Neural cell (in vitro differentiated cells): ENCODE measurements at regions not wholly inside any gene's neighbourhood (a gene's known extent, or its start where the extent isn't known, plus 50 kb on each side); places are given as distances from the start of the nearest gene placed in this dataset.

ENCODE experiments used
- CTCF ChIP-seq: fragments of 450-650 bp; IDR thresholded peaks from 2 replicates; pipeline ENCODE4 v1.5.1; 2014; ENCODE audit warnings: antibody characterized with exemption, mild to moderate bottlenecking, moderate library complexity; ENCODE audit not compliant: poor library complexity, severe bottlenecking
- EP300 ChIP-seq: fragments of 450-650 bp; conservative IDR thresholded peaks from 2 replicates; pipeline ENCODE4 v1.6.1; 2014; ENCODE audit warnings: antibody characterized with exemption, mild to moderate bottlenecking, moderate library complexity; ENCODE audit not compliant: poor library complexity, severe bottlenecking
- EZH2 ChIP-seq: fragments of 200-600, 300-800 bp; shearing (Covaris generic), sonication (generic); IDR thresholded peaks from 2 replicates; pipeline ENCODE4 v1.6.1; 2014; ENCODE audit warnings: antibody characterized with exemption, low read length, borderline replicate concordance, mild to moderate bottlenecking; ENCODE audit not compliant: insufficient read depth, poor library complexity, severe bottlenecking
- MXI1 ChIP-seq: fragments of 450-650 bp; conservative IDR thresholded peaks from 2 replicates; pipeline ENCODE4 v1.6.1; 2014; ENCODE audit warnings: antibody characterized with exemption, mild to moderate bottlenecking; ENCODE audit not compliant: poor library complexity, severe bottlenecking
- POLR2AphosphoS5 ChIP-seq: IDR thresholded peaks from 2 replicates; pipeline ENCODE4 v1.6.1; 2012
- RAD21 ChIP-seq: fragments of 450-650 bp; conservative IDR thresholded peaks from 2 replicates; pipeline ENCODE4 v1.6.1; 2014; ENCODE audit warnings: antibody characterized with exemption, mild to moderate bottlenecking, moderate library complexity
- SMC3 ChIP-seq: fragments of 450-650 bp; conservative IDR thresholded peaks from 2 replicates; pipeline ENCODE4 v1.6.1; 2014; ENCODE audit warnings: antibody characterized with exemption, mild to moderate bottlenecking, moderate library complexity; ENCODE audit not compliant: poor library complexity
- TAF1 ChIP-seq: IDR thresholded peaks from 2 replicates; pipeline ENCODE4 v1.6.1; 2012; ENCODE audit warnings: low read depth
- TF ChIP-seq, protein P1 (sequence below): IDR thresholded peaks from 2 replicates; pipeline ENCODE4 v1.6.1; 2012; ENCODE audit warnings: borderline replicate concordance

- TF ChIP-seq CTCF (no peak), EZH2 (no peak), RAD21 (no peak), TAF1 (no peak), MXI1 (no peak), EP300 (no peak), POLR2AphosphoS5 (no peak), SMC3 (no peak)
- TF ChIP-seq, protein P1, sequence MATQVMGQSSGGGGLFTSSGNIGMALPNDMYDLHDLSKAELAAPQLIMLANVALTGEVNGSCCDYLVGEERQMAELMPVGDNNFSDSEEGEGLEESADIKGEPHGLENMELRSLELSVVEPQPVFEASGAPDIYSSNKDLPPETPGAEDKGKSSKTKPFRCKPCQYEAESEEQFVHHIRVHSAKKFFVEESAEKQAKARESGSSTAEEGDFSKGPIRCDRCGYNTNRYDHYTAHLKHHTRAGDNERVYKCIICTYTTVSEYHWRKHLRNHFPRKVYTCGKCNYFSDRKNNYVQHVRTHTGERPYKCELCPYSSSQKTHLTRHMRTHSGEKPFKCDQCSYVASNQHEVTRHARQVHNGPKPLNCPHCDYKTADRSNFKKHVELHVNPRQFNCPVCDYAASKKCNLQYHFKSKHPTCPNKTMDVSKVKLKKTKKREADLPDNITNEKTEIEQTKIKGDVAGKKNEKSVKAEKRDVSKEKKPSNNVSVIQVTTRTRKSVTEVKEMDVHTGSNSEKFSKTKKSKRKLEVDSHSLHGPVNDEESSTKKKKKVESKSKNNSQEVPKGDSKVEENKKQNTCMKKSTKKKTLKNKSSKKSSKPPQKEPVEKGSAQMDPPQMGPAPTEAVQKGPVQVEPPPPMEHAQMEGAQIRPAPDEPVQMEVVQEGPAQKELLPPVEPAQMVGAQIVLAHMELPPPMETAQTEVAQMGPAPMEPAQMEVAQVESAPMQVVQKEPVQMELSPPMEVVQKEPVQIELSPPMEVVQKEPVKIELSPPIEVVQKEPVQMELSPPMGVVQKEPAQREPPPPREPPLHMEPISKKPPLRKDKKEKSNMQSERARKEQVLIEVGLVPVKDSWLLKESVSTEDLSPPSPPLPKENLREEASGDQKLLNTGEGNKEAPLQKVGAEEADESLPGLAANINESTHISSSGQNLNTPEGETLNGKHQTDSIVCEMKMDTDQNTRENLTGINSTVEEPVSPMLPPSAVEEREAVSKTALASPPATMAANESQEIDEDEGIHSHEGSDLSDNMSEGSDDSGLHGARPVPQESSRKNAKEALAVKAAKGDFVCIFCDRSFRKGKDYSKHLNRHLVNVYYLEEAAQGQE = no peak
Measured at GRCh38 chr11:8796941-8797340, 114.0 kb upstream of the AKIP1 start.
